GM21526 (cell line): ENCODE measurements at regions not wholly inside any gene's neighbourhood (a gene's known extent, or its start where the extent isn't known, plus 50 kb on each side); places are given as distances from the start of the nearest gene placed in this dataset.

Experiments used
- ATAC-seq: cut with Tn5 transposase; IDR thresholded peaks from one replicate; pipeline ENCODE4 v1.9.1; 2021; ENCODE audit warnings: moderate library complexity; ENCODE audit not compliant: unreplicated experiment, low FRiP score

- ATAC-seq = no peak
Measured at GRCh38 chr5:81914696-81915095, 57.1 kb upstream of the ATG10 start.

GRCh38 chr5:81912933-81913332 lies 58.9 kb upstream of the ATG10 start:
- ATAC-seq = no peak

- ATAC-seq = peak; percentile 80
Measured at GRCh38 chr5:81909677-81910076, 62.1 kb upstream of the ATG10 start.

GRCh38 chr5:81908771-81909170 lies 63.1 kb upstream of the ATG10 start:
- ATAC-seq = no peak

- ATAC-seq = no peak
Measured at GRCh38 chr5:81908044-81908443, 63.8 kb upstream of the ATG10 start.

- no peak for ATAC-seq
Measured at GRCh38 chr5:81907012-81907635, 64.7 kb upstream of the ATG10 start.

- ATAC-seq = no peak
Measured at GRCh38 chr5:81906086-81906485, 65.7 kb upstream of the ATG10 start.

GRCh38 chr5:81904861-81905260 lies 67.0 kb upstream of the ATG10 start:
- no peak for ATAC-seq

- no peak for ATAC-seq
Measured at GRCh38 chr5:81904166-81904565, 67.7 kb upstream of the ATG10 start.

- no peak for ATAC-seq
Measured at GRCh38 chr5:81901586-81901985, 70.2 kb upstream of the ATG10 start.

- ATAC-seq = no peak
Measured at GRCh38 chr5:81899123-81899522, 72.7 kb upstream of the ATG10 start.

- ATAC-seq = no peak
Measured at GRCh38 chr5:81898403-81898802, 73.4 kb upstream of the ATG10 start.

- ATAC-seq = no peak
Measured at GRCh38 chr5:81896764-81897163, 75.1 kb upstream of the ATG10 start.

GRCh38 chr5:81895307-81895706 lies 76.5 kb upstream of the ATG10 start:
- ATAC-seq = no peak

GRCh38 chr5:81893961-81894360 lies 77.9 kb upstream of the ATG10 start:
- no peak for ATAC-seq

GRCh38 chr5:81884871-81885270 lies 87.0 kb upstream of the ATG10 start:
- ATAC-seq = no peak

GRCh38 chr5:81883371-81883770 lies 88.5 kb upstream of the ATG10 start:
- no peak for ATAC-seq

GRCh38 chr5:81881595-81881994 lies 90.2 kb upstream of the ATG10 start:
- ATAC-seq = no peak

- ATAC-seq = no peak
Measured at GRCh38 chr5:81879936-81880335, 91.9 kb upstream of the ATG10 start.

- ATAC-seq = no peak
Measured at GRCh38 chr5:81878333-81878732, 93.5 kb upstream of the ATG10 start.

GRCh38 chr5:81866994-81867393 lies 104.8 kb upstream of the ATG10 start:
- no peak for ATAC-seq

- no peak for ATAC-seq
Measured at GRCh38 chr5:81860778-81861177, 109.9 kb upstream of the SSBP2 start.

GRCh38 chr5:81859624-81860023 lies 108.7 kb upstream of the SSBP2 start:
- no peak for ATAC-seq
